Sigmoid colon (tissue), 6 donors: ENCODE measurements at regions not wholly inside any gene's neighbourhood (a gene's known extent, or its start where the extent isn't known, plus 50 kb on each side); places are given as distances from the start of the nearest gene placed in this dataset.

Experiments
- DNase-seq: peaks from one replicate; pipeline ENCODE4 v3.0.0-alpha.2; 2019
- H3K27ac ChIP-seq, 4 donors: fragments of 200-600 bp; sonication (generic); one replicate each; pipeline ENCODE4 v1.5.1; 2016 to 2019; ENCODE audit warnings: mild to moderate bottlenecking in 1 of 4
- H3K27me3 ChIP-seq, 3 donors: fragments of 200-600 bp; sonication (generic); one replicate each; pipeline ENCODE4 v1.5.1; 2019; ENCODE audit warnings: mild to moderate bottlenecking in 1 of 3
- H3K36me3 ChIP-seq, 4 donors: fragments of 200-600 bp; sonication (generic); one replicate each; pipeline ENCODE4 v1.5.1; 2016 to 2019
- H3K4me1 ChIP-seq, 4 donors: fragments of 200-600 bp; sonication (generic); one replicate each; pipeline ENCODE4 v1.5.1; 2017 to 2019
- H3K4me3 ChIP-seq, 4 donors: fragments of 200-600 bp; sonication (generic); one replicate each; pipeline ENCODE4 v1.5.1; 2017 to 2019; ENCODE audit warnings: mild to moderate bottlenecking in 2 of 4, moderate library complexity in 1 of 4
- H3K9me3 ChIP-seq, 4 donors: fragments of 200-600 bp in 3 of 4; sonication (generic) in 3 of 4; one replicate each; pipeline versions ENCODE4 v1.5.1 to v1.6.1; 2013 to 2019
- CTCF ChIP-seq, 4 experiments: fragments of 450-650 bp in 3 of 4; fragments of 200-600 bp in 1 of 4; IDR thresholded peaks; one replicate each; pipeline ENCODE4 v1.5.1; 2016 to 2019; ENCODE audit warnings: antibody characterized with exemption in 4 of 4, mild to moderate bottlenecking in 3 of 4, moderate library complexity in 2 of 4
- EP300 ChIP-seq, 4 donors: sonication (generic); formaldehyde crosslinking; IDR thresholded peaks; one replicate each; pipeline ENCODE4 v1.6.1; 2017; ENCODE audit warnings: antibody characterized with exemption in 4 of 4
- POLR2A ChIP-seq, 2 donors: fragments of 450-650 bp; IDR thresholded peaks; one replicate each; pipeline ENCODE4 v1.6.1; 2016; ENCODE audit warnings: antibody characterized with exemption in 2 of 2, mild to moderate bottlenecking in 2 of 2, moderate library complexity in 2 of 2
- POLR2AphosphoS5 ChIP-seq, 4 donors: sonication (generic); formaldehyde crosslinking; IDR thresholded peaks; one replicate each; pipeline ENCODE4 v1.6.1; 2017; ENCODE audit warnings: antibody characterized with exemption in 4 of 4
- WGBS, 2 donors: extraction: QIAGEN DNeasy Blood & Tissue Kit; methylation state at CpG; one replicate each; pipeline ENCODE4 v1.1.7; 2013; 5-methylcytosine and 5-hydroxymethylcytosine counted together
- intact Hi-C: fragments of 100-400 bp; cut with DNase I; formaldehyde crosslinking; loops from one replicate; pipeline ENCODE4 v1.15.1; 2023
- donor health status: healthy with polysubstance abuse.
- donor health status: healthy.

DNA sequence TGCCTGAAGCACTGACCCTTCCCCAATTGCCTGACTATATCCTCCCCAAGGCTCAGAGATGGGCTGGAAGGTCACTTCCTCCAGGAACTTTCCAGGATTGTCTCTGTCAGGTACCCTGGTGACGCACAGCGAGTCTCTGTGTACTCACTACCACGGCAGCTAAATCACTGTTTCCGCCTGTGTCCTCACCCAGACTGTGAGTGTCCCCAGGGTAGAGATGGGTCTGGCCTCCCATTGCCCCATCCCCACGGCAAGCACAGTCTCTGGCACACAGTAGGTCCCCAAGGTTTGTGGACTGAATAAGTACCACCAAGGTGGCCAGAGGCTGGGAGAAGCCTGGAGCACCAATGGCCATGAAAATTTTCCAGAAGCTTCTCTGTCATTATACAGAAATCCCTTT lies 93.8 kb upstream of the RUNX3 start:
- 81 to 92% methylated on average over 5 of the region's 5 CpGs for WGBS, 2 donors
- DNase-seq = no peak
- Histone ChIP-seq H3K4me3 (no peak overlapping the region), H3K9me3 (no peaks in the 10 kb centered on the region), H3K27me3 (no peaks in the 10 kb centered on the region), H3K27ac (peak overlapping the region in 1 of 4 donors; percentile 80), H3K4me1 (peaks cover 0 to 21% (median 14%) of the 10 kb centered on the region in 4 donors), H3K36me3 (no peaks in the 10 kb centered on the region)
- intact Hi-C loops = loop anchor here (5.0 kb wide), 1 partner anchor 92 kb away; the partner anchor contains the start of gene RUNX3
- TF ChIP-seq EP300 (IDR thresholded peaks at IDR 0.05) (no peak), POLR2AphosphoS5 (IDR thresholded peaks at IDR 0.05) (no peak), POLR2A (IDR thresholded peaks at IDR 0.05) (no peak), CTCF (IDR thresholded peaks at IDR 0.05) (no peak)

- intact Hi-C loops = loop anchor here (5.0 kb wide), 1 partner anchor 91 kb away; the partner anchor contains the start of gene RUNX3
- WGBS, 2 donors = 70 to 74% methylated on average over 6 of the region's 6 CpGs
Measured at GRCh38 chr1:25023190-25023578, 93.1 kb upstream of the RUNX3 start.

DNA sequence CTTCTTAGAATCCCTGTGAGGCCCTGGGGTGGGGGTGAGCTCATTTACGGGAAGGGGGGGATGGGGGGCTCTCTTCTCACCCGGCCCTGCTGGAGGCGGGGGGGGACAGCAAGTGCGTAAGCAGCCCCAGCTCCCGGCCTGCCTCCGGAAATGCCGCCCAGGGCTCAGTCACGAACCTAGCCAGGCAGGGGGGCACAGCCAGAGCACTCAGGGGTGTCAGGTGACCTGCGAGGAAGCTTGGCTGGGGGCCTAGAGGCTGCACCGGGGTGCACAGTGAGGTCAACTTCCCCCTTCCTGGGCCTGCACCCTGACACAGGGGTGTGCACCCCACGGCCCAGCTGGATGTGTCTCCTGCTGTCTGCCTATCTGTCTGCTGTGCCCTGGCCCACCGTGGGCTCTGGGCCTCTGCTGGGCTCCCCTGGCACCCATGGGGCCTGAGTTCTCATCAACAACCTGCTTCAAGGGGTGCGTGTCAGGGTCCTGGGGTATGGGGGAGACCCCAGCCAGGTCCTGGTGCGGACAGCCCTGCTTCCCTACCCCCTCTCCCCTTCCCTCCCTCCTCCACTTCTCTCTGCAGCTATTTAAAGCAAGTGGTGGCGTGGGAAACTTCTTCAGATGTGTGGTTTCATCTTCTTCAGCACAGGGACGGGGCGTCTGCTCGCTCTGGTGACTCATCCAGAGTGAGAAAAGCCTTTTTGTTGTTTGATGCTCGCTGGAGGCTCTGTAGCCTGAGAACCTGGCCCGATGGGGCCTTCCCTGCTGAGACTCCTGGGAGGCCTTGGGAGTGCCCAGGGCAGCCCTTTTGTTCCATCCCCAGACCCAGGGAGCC lies 92.5 kb upstream of the RUNX3 start:
- peaks cover 0 to 21% (median 14%) of the 10 kb centered on the region in 4 donors for H3K4me1 ChIP-seq
- no peaks in the 10 kb centered on the region for H3K36me3 ChIP-seq
- H3K9me3 ChIP-seq = no peaks in the 10 kb centered on the region
- H3K27ac ChIP-seq = peak overlapping the region in 3 of 4 donors; percentile 35 to 80 (median 68)
- no peaks in the 10 kb centered on the region for H3K27me3 ChIP-seq
- intact Hi-C loops = loop anchor here (5.0 kb wide), 1 partner anchor 90 kb away; the partner anchor contains the start of gene RUNX3
- DNase-seq = peak; percentile 83
- TF ChIP-seq EP300 (IDR thresholded peaks at IDR 0.05) (peak in 2 of 4 donors; percentile 47 to 76), POLR2A (IDR thresholded peaks at IDR 0.05) (no peak), POLR2AphosphoS5 (IDR thresholded peaks at IDR 0.05) (peak in 1 of 4 donors; percentile 73), CTCF (IDR thresholded peaks at IDR 0.05) (no peak)
- WGBS, 2 donors = 25 to 52% methylated on average over 20 of the region's 20 CpGs
- no peak overlapping the region for H3K4me3 ChIP-seq

More at GRCh38 chr1:25023190-25023578, 93.1 kb upstream of the RUNX3 start:
- no peak for DNase-seq
- no peaks in the 10 kb centered on the region for H3K9me3 ChIP-seq
- TF ChIP-seq EP300 (IDR thresholded peaks at IDR 0.05) (no peak), POLR2AphosphoS5 (IDR thresholded peaks at IDR 0.05) (no peak), POLR2A (IDR thresholded peaks at IDR 0.05) (no peak), CTCF (IDR thresholded peaks at IDR 0.05) (no peak)
- no peaks in the 10 kb centered on the region for H3K36me3 ChIP-seq
- no peaks in the 10 kb centered on the region for H3K27me3 ChIP-seq
- H3K4me1 ChIP-seq = peaks cover 0 to 21% (median 14%) of the 10 kb centered on the region in 4 donors
- H3K27ac ChIP-seq = peak overlapping the region in 3 of 4 donors; percentile 35 to 80 (median 68)
- no peak overlapping the region for H3K4me3 ChIP-seq

GRCh38 chr1:25021591-25022215 lies 91.6 kb upstream of the RUNX3 start:
- no peak for DNase-seq
- intact Hi-C loops = loop anchor here (5.0 kb wide), 1 partner anchor 89 kb away; the partner anchor contains the start of gene RUNX3
- Histone ChIP-seq H3K27me3 (no peaks in the 10 kb centered on the region), H3K27ac (peak overlapping the region in 2 of 4 donors; percentile 68 to 80), H3K36me3 (no peaks in the 10 kb centered on the region), H3K4me3 (no peak overlapping the region), H3K9me3 (no peaks in the 10 kb centered on the region), H3K4me1 (peaks cover 0 to 21% (median 14%) of the 10 kb centered on the region in 4 donors)
- no peak for TF ChIP-seq POLR2AphosphoS5 (IDR thresholded peaks at IDR 0.05)
- no peak for TF ChIP-seq CTCF (IDR thresholded peaks at IDR 0.05)
- TF ChIP-seq POLR2A (IDR thresholded peaks at IDR 0.05) = no peak
- TF ChIP-seq EP300 (IDR thresholded peaks at IDR 0.05) = no peak
- 76 to 84% methylated on average over 9 of the region's 9 CpGs for WGBS, 2 donors
